Left lung (tissue), 4 donors: ENCODE measurements at regions not wholly inside any gene's neighbourhood (a gene's known extent, or its start where the extent isn't known, plus 50 kb on each side); places are given as distances from the start of the nearest gene placed in this dataset.
A peak's percentile ranks its signal among the peaks of the same experiment; 100 is the strongest.

Experiments used
- ATAC-seq: fragments of 200-7000 bp; cut with Tn5 transposase; one replicate; pipeline ENCODE4 v1.9.1; 2020; ENCODE audit warnings: moderate library complexity
- DNase-seq, 4 donors: peaks; one replicate each; pipeline ENCODE4 v3.0.0-alpha.2; 2013 to 2020
- H3K27ac ChIP-seq, 2 donors: fragments of 200-600 bp; sonication (generic) in 1 of 2; one replicate each; pipeline versions ENCODE4 v1.5.0 to v1.8.0; 2020 to 2021
- H3K27me3 ChIP-seq, 2 donors: fragments of 200-600 bp; sonication (generic) in 1 of 2; one replicate each; pipeline versions ENCODE4 v1.5.0 to v1.8.0; 2020 to 2021
- H3K36me3 ChIP-seq, 2 donors: fragments of 200-600 bp; sonication (generic) in 1 of 2; one replicate each; pipeline versions ENCODE4 v1.5.0 to v1.8.0; 2020 to 2021
- H3K4me1 ChIP-seq, 2 donors: fragments of 200-600 bp; one replicate each; pipeline ENCODE4 v1.8.0; 2021
- H3K4me3 ChIP-seq, 2 donors: fragments of 200-600 bp; sonication (generic) in 1 of 2; one replicate each; pipeline versions ENCODE4 v1.5.0 to v1.8.0; 2020 to 2021; ENCODE audit warnings: mild to moderate bottlenecking in 1 of 2
- H3K9me3 ChIP-seq, 2 donors: fragments of 200-600 bp; sonication (generic) in 1 of 2; one replicate each; pipeline versions ENCODE4 v1.5.0 to v1.8.0; 2020 to 2021
- CTCF ChIP-seq, 2 donors: fragments of 200-600 bp; sonication (generic) in 1 of 2; IDR thresholded peaks; one replicate each; pipeline versions ENCODE4 v1.5.0 to v1.8.0; 2021; ENCODE audit warnings: antibody characterized with exemption in 2 of 2
- intact Hi-C, 2 donors: fragments of 100-400 bp; cut with DNase I; formaldehyde crosslinking; loops; one replicate each; pipeline versions ENCODE4 v1.11.2 to v1.14.2; 2022
- donor health status: DM: no; HTN: yes; CAD: no.
- donor health status: DM: no; HTN: no; CAD: no.

- no peak overlapping the region for H3K4me3 ChIP-seq
- intact Hi-C loops, result no loop called here
- no peak for TF ChIP-seq CTCF (IDR thresholded peaks at IDR 0.05)
- no peaks in the 10 kb centered on the region for H3K9me3 ChIP-seq
- no peaks in the 10 kb centered on the region for H3K36me3 ChIP-seq
- no peak overlapping the region for H3K27ac ChIP-seq
- H3K4me1 ChIP-seq, result peaks cover 12 to 22% of the 10 kb centered on the region in 2 donors
- no peaks in the 10 kb centered on the region for H3K27me3 ChIP-seq
- DNase-seq (no peak), ATAC-seq (no peak)
Observed at GRCh38 chr2:238594796-238595749, 168.3 kb downstream of the ASB1 start.

GRCh38 chr2:238595750-238596570, 169.2 kb downstream of the ASB1 start:
- no peaks in the 10 kb centered on the region for H3K27me3 ChIP-seq
- peaks cover 14 to 22% of the 10 kb centered on the region in 2 donors for H3K4me1 ChIP-seq
- H3K27ac ChIP-seq, result peak overlapping the region; percentile 48 to 77
- H3K4me3 ChIP-seq, result no peak overlapping the region
- intact Hi-C loops, result no loop called here
- H3K9me3 ChIP-seq, result no peaks in the 10 kb centered on the region
- no peak for ATAC-seq
- no peak for TF ChIP-seq CTCF (IDR thresholded peaks at IDR 0.05)
- no peak for DNase-seq
- H3K36me3 ChIP-seq, result no peaks in the 10 kb centered on the region

- H3K4me1 ChIP-seq, result peaks cover 21 to 30% of the 10 kb centered on the region in 2 donors
- intact Hi-C loops, result no loop called here
- peak in 2 of 4 donors; percentile 63 to 64 for DNase-seq
- H3K4me3 ChIP-seq, result no peak overlapping the region
- H3K9me3 ChIP-seq, result no peaks in the 10 kb centered on the region
- H3K27me3 ChIP-seq, result no peaks in the 10 kb centered on the region
- peak overlapping the region; percentile 48 to 77 for H3K27ac ChIP-seq
- H3K36me3 ChIP-seq, result no peaks in the 10 kb centered on the region
- TF ChIP-seq CTCF (IDR thresholded peaks at IDR 0.05), result no peak
- peak; percentile 82 for ATAC-seq
Observed at GRCh38 chr2:238596571-238597551, 170.1 kb downstream of the ASB1 start.

GRCh38 chr2:238597638-238598528, 171.2 kb downstream of the ASB1 start:
- ATAC-seq (no peak), DNase-seq (no peak)
- Histone ChIP-seq H3K27me3 (no peaks in the 10 kb centered on the region), H3K4me3 (no peak overlapping the region), H3K27ac (peak overlapping the region; percentile 48 to 68), H3K9me3 (no peaks in the 10 kb centered on the region), H3K4me1 (peaks cover 27 to 39% of the 10 kb centered on the region in 2 donors), H3K36me3 (no peaks in the 10 kb centered on the region)
- intact Hi-C loops, result no loop called here
- TF ChIP-seq CTCF (IDR thresholded peaks at IDR 0.05), result no peak
